Stimulated activated CD4-positive, alpha-beta T cell treated with anti-CD3 and anti-CD28 coated beads, TNF-alpha, amount 100 ng/mL, for 1 hour (primary cell): ENCODE measurements at regions not wholly inside any gene's neighbourhood (a gene's known extent, or its start where the extent isn't known, plus 50 kb on each side); places are given as distances from the start of the nearest gene placed in this dataset.
"Not testable (repeated sequence)": the region's sequence is repeated elsewhere in the genome, so short reads cannot be mapped to it uniquely, and the experiment has no call there.

Experiments used
- DNase-seq, 3 donors: peaks; one replicate each; pipeline ENCODE4 v3.0.0-alpha.2; 2020; ENCODE audit warnings: low read depth in 3 of 3, low spot score in 1 of 3

DNA sequence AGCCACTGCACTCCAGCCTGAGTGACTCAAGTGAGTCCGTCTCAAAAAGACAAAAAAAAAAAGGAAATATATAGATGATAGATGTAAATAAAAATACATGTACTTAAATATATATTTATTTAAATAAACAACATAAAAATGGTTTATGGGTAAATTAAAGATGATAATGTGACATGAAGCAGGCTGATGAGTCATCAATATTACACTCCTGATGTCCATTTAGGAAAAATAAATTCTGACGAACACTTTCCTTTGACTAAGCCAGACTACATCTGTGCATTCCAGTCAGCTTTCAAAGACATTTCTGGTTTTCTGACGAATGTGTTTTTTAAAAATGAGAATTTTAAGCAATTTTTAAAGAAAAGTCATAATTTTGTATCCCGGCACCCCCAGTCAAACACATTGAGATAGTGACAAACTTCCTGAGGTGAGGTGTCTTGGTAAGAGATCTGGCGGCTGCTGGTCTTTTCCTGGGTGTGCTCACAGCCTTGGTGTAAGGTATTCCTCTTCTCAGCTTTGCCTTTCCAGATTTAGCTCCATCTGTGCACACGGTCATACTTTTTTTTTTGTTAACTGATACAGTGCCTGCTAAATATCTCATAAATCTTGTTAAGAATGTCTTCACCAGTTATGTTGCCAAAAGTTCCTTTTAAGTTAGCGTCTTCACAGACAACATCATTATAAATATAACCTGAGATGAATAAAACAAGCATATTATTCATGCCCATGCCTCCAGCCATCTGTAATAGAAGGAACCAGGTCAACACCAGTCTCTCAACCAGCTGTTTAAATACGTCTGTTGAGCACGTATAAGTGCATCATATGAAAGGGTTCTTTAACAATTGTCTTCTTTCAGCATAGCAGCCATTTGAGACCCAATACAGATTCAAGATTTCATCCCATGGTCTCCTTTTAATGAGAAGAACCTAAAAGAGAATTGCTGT lies 214.5 kb upstream of the PLD5 start:
- DNase-seq = no peak

DNA sequence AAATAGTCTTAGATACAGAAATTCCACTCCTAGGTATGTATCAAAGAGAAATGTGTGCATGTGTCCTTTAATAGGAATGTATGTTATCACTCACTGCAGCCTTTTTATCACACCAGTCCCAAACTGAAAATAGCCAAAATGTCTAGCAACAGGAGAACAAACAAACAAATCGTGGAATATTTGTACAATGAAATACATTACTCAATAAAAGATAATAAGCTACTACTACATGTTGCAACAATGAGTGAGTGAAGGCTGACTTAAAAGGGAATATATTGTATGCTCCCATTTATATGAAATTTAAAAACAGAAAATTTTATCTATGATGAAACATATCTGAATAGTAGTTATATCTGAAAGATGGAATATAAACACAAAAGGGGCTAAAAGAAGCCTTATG lies 212.1 kb upstream of the PLD5 start:
- no peak for DNase-seq

DNA sequence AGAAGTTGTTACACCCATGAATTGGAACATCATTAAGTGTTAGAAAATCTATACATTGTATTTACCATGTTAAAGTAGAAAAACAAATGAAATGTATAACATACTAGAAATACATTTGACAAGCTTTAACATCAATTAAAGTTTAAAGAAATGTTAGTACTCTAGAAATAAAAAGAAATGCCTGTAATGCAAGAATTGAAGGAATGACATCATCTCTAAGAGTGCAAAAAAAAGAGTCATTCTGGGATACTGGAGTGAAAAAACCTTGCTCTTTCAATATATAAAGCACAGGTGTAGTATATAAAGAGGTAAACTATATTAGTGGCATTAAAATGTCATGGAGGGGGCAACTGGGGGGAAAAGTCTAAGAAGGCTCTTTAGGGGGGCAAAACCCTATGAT lies 210.8 kb upstream of the PLD5 start:
- no peak for DNase-seq

DNA sequence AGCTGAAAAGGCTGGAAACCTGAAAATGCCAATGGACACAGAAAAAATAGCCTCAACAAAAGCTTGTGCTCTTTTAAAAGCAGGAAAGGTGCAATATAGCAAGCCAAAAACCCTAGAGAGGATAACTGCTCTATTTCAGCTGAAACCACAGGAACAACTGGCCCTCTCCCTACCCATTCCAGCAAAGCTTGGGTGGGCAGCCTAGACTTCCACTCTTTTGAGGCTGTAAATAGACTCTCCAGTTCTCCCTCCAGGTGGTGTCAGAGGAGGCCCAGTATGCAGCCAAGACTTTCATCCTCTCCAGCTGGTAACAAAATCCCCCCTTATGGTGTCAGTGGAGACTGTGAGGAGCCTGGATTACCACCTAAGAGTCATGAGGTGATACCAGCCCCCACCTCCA lies 206.9 kb upstream of the PLD5 start:
- DNase-seq = no peak

DNA sequence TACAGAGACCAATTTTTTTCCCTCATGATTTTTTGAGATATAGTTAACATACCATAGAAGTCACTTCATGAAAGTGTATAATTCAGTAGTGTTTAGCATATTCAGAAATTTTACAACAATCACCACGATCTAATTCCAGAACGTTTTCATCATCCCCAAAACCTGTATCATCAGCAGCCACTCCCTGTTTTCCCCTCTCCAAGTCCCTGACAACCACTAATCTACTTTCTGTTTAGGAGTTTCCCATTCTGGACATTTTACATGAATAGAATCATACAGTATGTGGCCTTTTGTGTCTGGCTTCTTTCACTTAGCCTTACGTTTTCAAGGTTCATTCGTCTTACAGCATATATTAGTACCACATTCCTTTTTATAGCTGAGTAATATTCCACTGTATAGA lies 204.2 kb upstream of the PLD5 start:
- no peak for DNase-seq

DNA sequence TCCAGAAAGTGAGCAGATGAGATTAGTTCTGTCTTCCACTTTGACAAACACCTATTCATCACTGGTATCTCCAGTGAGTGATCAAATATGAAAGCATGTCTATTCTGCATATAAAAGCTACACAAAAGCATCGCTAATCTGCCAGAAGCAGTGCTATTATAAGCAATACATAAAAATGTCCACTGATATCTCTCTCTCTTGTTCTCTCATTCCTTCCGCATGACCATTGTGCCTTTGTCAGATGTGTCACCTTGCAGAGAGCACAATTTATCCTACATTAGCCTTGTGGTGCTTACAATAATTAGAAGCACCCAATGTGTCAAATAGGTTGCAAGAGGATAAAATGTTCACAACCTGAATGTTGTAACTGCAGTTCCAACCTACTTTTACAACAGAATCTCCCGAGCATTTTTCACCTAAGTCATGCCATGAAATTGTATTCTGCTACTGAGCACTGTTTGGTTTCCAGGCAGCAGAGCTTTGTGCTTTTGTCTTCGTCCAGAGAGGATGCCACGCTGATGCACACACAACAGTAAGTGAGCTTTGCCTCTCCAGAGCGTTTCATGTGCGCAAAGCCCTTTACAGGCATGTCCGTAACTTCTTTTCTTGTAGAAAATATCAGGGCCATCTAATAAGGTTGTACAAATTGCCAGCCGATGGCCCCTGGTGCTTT lies 198.7 kb upstream of the PLD5 start:
- DNase-seq = no peak

DNA sequence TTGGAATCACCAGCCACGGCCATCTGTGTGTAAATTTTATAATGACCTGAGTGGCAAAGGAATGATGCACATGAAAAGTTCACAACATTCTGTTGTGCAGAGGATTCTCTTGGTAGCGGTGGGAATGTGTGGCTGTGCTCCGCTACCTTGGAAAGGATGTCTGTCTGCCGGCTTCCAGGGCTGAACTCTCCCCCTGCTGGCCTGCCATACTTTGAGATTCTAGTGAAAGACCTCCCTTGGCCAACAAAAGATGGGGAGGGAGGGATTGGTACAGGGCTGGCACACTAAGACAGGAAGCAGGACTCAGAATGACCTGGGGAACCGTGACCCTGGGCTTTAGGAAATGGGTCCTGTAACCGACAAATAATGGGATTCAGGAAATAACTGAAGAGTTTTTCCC lies 194.5 kb upstream of the PLD5 start:
- DNase-seq = no peak

DNA sequence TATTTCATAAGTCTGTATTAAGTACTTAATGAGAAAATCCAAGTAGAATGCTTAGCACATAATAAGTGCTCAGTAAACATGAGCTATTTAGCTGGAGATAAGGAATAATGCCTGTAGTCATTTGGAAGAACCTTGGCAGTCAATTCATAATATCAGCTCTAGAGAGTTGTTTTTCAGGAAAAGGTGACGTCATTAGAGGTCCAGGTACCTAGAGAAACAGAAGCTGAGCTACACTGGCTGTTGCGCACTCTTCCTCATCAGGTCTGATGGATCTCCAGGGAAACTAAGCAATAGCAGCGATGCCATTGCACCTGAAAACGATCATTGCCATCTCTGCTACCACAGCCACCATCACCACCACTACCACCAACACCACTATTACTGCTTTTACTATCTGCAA lies 187.8 kb upstream of the PLD5 start:
- no peak for DNase-seq

DNA sequence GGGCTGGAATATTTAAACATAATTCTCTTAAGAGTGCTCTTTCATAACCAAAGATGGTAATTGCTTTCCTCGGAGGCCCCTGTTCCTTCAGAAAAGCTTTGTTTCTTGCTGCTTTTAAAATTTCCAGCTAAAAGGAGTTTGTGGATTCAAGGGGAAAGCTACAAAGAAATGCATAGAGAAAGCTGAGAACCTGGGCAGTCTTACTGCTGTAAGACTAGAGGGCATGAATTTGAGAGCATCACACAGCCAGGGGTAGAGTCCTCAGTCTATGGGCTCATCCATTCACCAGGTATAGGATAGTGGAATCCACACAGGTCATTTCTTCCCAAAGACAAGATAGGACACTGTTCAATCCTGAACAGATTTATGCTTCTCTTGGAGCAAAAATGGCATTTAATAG lies 186.3 kb upstream of the PLD5 start:
- no peak for DNase-seq

DNA sequence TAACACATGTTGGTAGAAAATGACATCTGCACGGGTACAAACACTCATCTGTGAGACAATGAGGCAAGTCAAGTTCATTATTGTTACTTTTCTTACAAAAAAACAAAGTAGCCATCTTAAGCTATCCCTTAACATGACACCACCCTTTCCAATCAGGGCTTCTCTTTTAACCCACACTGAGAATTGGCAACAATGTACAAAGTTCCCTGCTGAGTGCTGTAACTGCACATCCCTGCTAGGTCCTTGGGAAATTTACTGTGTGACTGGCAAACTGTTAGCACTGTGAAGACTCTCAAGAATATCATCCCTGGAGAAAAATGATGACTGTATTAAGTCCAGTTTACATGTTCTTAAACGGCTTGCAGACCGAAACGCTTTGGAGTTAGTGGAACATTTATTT lies 185.8 kb upstream of the PLD5 start:
- no peak for DNase-seq

DNA sequence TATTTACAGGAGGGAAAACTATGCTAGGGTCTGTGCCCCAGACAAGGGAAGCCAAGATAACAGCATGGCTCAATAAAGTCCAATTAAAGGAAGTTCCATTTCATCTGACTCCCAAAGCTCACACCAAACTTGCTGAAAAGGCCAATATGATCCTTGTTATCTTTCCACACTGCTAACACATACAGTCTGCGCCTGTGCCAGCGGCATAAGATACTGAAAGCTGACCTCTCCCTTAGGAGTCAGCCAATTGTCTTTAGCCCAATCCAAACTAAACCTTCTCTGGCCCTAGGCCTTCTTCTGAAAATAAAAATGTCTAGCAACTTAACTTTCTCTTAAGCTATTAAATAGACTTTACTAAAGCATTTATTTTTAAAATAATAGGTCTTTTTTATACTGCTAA lies 179.0 kb upstream of the PLD5 start:
- DNase-seq = no peak

DNA sequence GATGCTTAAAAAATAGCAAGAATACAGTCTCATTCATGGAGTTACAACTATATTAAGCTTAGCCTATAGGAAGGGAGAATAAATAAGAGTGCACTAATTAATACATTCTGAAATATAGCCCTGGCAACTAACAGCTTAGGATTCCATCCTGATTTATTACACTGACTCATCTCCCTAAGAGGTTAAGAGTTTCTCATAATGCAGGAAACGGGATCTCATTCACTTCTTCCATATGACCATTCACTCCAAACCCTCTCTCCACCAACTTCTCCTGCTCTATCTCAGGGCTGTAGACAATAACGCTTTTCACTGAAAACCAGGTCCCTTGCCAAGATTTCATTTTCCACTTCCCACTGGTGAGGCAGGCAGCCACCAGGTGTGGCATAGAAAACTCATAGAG lies 168.5 kb upstream of the PLD5 start:
- DNase-seq = no peak

DNA sequence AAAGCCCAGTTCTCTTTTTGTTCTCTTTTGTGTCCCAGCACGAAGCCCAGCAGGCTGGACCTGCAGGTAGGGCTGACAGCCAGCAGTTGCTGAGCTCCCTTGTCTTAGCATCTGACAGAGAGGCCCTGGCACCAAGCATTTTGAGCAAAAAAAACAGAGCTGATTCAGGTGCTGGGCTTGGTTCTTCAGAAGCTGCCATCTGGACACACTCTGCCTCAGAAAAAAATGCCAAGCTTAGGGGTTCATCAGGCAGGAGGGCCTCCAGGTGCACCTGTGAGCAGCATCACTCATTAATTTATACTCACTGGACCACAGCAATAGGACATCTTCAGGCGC lies 167.1 kb upstream of the PLD5 start:
- no peak for DNase-seq

DNA sequence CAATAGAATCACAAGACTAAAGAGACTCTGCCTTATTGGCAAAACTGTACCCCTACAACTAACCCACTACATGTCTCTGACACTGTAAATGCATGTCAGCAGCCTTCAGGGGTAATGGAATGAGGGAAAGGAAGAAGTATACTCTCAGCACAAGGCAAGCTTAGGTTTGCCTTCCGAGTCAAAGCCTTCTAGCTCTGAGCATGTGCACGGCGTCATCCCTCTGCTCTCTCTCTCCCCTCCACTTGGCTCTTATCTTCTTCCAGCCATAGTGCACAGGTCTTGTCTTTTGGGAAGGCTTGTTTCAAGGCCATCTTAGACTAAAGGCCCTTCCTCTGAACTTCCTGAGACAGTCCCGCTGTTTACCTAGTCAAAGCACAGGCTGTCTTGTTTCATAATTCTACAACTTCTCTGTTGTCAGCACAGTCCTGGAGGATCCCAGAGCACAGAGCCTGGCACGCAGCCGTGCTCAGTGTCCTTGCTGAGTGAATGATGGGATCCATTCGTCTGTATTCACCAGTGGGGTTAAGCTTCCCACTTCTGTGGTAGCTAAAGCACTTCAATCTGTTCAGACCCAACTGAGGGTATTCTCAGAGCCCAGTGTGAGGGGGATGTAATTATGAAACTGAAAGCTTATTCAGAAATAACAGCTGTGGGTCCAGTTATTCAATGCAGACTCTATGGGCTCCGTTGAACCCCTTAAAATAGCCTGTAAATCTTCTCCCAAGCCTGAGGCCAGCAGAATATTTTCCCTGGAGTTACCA lies 166.5 kb upstream of the PLD5 start:
- no peak for DNase-seq

DNA sequence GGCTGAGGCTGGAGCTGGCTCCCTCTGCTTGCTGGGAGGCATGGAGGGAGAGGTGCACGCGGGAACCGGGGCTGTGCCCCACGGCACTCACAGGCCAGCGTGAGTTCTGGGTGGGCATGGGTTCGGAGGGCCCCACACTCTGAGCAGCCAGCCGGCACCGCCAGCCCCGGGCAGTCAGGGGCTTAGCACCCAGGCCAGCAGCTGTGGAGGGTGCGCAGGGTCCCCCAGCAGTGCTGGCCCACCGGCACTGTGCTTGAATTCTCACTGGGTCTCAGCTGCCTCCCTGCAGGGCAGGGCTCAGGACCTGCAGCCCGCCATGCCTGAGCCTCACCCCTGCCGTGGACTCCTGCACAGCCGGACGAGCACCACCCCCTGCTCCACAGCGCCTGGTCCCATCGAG lies 164.9 kb upstream of the PLD5 start:
- no peak for DNase-seq

DNA sequence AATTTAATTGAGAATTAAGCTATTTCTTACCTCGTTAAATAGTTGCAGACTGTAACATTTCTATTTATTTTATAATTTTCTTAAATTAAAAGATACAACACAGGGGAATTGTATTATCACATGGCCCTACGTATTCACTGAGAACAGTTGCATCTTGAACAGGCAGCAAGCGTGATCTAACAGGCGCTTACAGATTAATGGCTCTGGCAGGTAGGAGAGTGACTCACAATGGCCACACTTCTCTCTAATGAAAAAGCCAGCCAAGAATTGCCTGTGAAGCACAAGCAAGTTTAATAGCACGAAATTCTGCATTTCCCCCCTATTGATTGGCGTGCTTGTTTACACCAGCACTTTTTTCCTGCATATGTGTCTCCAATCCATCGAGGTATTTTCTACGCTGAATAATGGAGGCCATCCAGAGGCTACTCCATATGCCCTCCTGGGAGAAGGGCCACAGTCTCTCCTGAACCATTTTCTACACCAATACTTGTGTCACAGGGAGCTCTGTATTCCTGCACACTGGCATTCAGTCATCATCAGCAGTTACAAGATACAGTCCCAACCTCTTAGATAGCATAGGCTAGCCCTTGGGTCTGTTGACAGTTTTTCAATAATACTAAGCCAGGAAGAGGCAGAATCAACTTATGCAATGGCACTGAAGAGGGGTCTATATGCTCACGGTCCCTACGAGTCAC lies 150.6 kb upstream of the PLD5 start:
- no peak for DNase-seq

DNA sequence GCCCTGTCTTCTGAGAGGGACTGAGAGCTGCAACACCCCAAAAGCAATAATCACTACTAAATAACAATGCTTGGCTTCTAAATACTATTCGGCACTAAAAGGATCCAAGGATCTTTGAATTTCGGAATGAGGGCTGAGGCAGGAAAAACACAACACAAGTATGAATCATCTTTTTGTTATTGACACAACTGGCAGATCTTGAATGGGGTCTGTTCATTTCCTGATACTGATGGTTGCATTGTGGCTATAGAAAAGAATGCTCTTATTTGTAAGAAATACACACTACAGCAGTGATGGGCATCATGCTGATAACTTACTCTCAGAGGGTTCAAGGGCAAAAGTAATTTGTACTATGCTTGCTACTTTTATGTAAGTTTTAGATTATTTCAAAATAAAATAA lies 149.2 kb upstream of the PLD5 start:
- DNase-seq = no peak

DNA sequence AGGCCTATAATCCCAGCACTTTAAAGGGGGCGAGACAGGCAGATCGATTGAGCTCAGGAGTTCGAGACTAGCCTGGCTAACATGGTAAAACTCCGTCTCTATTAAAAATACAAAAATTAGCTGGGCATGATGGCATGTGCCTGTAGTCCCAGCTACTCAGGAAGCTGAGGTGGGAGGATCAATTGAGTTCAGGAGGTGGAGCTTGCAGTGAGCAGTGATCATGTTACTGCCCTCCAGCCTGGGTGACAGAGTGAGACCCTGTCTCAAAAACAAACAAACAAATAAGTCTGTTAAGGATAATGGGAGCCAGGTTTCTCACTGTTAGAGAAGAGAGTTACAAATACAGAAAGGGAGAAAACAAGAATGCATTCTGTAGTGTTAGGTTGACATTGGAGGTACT lies 148.7 kb upstream of the PLD5 start:
- DNase-seq = not testable (repeated sequence)

DNA sequence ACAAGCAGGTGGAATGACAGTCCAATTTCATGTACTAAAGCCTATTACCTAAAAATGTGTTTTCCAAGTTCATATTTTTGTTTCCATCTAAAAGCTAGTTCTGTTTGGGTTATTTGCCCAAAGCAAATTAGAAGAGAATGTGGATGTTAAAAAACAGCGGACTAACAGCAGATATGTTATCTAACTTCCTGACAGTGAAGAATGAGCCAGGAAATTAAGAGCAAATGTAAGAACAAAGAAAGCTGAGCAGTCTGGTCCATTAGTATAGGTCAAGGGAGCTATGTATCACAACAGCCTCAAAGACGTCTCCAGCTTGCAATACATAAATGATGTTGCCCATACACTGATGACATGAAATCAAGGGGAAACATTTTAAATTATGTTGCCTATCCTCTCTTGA lies 145.5 kb upstream of the PLD5 start:
- no peak for DNase-seq

DNA sequence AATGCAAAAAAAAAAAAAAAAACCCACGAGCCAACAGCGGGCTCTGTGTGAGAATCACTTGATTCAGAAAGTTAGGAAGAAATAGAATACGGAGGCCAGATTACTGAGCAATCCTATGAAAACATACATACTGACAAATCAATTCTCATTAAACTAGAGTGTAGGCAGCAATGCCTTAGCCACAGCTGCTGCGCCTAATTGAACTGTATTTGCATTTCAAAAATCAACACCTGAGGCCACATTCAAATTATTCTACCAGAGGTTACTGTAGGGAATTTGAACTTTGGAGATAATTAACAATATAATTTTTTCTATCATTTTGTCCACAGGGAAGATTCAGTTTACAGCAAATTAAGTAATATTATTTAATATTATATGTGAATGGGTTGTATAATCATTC lies 138.4 kb upstream of the PLD5 start:
- no peak for DNase-seq

DNA sequence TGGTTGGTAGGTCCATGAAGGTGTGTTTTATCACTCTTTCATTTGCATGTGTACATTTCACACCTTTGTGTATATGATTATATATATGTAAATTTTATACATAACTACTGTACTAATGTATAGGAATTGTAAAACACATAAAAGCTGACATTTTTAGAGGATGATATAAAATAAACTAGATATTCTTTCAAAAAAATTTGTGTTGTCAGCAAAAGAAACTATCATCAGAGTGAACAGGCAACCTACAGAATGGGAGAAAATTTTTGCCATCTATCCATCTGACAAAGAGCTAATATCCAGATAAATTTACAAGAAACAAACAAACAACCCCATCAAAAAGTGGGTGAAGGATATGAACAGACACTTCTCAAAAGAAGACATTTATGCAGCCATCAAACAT lies 129.3 kb upstream of the PLD5 start:
- DNase-seq = not testable (repeated sequence)

DNA sequence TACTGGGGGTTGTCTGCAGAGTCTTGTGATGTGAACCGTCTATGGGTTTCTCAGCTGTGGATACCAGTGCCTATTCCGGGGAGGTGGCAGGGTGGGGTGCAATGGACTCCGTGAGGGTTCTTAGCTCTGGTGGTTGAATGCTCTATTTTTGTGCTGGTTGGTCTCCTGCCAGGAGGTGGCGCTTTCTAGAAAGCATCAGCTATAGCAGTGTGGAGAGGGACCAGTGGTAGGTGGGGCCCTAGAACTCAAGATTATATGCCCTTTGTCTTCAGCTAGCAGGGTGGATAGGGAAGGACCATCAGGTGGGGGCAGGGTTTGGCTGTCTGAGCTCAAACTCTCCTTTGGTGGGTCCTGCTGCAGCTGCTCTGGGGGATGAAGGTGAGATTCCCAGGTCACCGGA lies 127.3 kb upstream of the PLD5 start:
- no peak for DNase-seq
